Gastrocnemius medialis (tissue), 4 donors: ENCODE measurements at regions not wholly inside any gene's neighbourhood (a gene's known extent, or its start where the extent isn't known, plus 50 kb on each side); places are given as distances from the start of the nearest gene placed in this dataset.

ENCODE experiments used
- ATAC-seq, 2 donors: fragments of 150-250 bp; one replicate each; pipeline ENCODE4 v1.9.1; 2016
- DNase-seq, 2 donors: peaks; one replicate each; pipeline ENCODE4 v3.0.0-alpha.2; 2019
- H3K27ac ChIP-seq, 4 donors: fragments of 200-600 bp; sonication (generic); 1 replicate in 1 of 4; 2 replicates in 3 of 4; pipeline ENCODE4 v1.5.1; 2016 to 2018; ENCODE audit warnings: mild to moderate bottlenecking in 2 of 4, moderate library complexity in 1 of 4
- H3K27me3 ChIP-seq, 3 donors: fragments of 200-600 bp; sonication (generic) in 2 of 3; 1 replicate in 1 of 3; 2 replicates in 2 of 3; pipeline versions ENCODE4 v1.5.1 to v1.6.0; 2016 to 2019; ENCODE audit warnings: mild to moderate bottlenecking in 1 of 3, moderate library complexity in 1 of 3
- H3K36me3 ChIP-seq, 2 donors: fragments of 200-600 bp; sonication (generic) in 1 of 2; one replicate each; pipeline ENCODE4 v1.5.1; 2017 to 2018
- H3K4me1 ChIP-seq, 2 donors: fragments of 200-600 bp; sonication (generic) in 1 of 2; one replicate each; pipeline ENCODE4 v1.5.1; 2016 to 2017; ENCODE audit warnings: mild to moderate bottlenecking in 2 of 2
- H3K4me3 ChIP-seq, 4 donors: fragments of 200-600 bp; sonication (generic) in 3 of 4; 1 replicate in 1 of 4; 2 replicates in 3 of 4; pipeline ENCODE4 v1.5.1; 2016 to 2019; ENCODE audit warnings: mild to moderate bottlenecking in 2 of 4
- H3K9me3 ChIP-seq, 3 donors: fragments of 200-600 bp; sonication (generic) in 2 of 3; 1 replicate in 1 of 3; 2 replicates in 2 of 3; pipeline ENCODE4 v1.5.1; 2016 to 2019
- POLR2A ChIP-seq, 2 donors: fragments of 450-650 bp; IDR thresholded peaks; one replicate each; pipeline ENCODE4 v1.6.1; 2017; ENCODE audit warnings: antibody characterized with exemption in 2 of 2, mild to moderate bottlenecking in 2 of 2, moderate library complexity in 2 of 2
- in situ Hi-C, 4 donors: fragments of 200-750 bp; cut with MboI; loops; one replicate each; pipeline versions ENCODE4 v1.15.0 to v1.8.0; 2017; ENCODE audit warnings: low sequenced_read_pairs in 4 of 4
- intact Hi-C: fragments of 100-400 bp; cut with DNase I; formaldehyde crosslinking; loops from one replicate; pipeline ENCODE4 v1.15.1; 2023; ENCODE audit warnings: low total_unique reads
- TF ChIP-seq, protein P1 (sequence below), 5 experiments: fragments of 450-650 bp in 3 of 5; fragments of 200-600 bp in 2 of 5; sonication (generic) in 2 of 5; IDR thresholded peaks in 4 of 5; conservative IDR thresholded peaks in 1 of 5; 1 replicate in 4 of 5; 2 replicates in 1 of 5; pipeline ENCODE4 v1.5.1; 2016 to 2019; ENCODE audit warnings: antibody characterized with exemption in 5 of 5, mild to moderate bottlenecking in 3 of 5, moderate library complexity in 3 of 5

DNA sequence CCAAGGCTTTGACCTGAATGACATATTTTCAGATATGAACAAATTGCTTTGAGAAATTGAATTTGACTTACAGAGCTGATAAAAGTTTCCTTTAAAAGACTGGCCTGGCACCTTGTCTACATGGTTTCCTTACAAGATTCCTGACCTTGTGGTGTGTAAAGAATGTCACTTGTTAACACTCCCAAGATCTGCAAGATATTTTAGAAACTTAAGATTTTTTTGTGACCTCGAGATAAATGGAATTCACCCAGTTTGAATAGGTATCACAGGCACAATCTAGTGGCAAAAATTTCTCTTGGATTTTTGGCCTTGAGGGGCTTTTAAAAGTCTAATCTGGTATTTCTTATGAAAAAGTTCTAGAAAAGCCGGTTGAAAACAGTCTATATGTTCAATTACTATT lies 1568.9 kb upstream of the IGFBP7 start:
- H3K36me3 ChIP-seq = no peaks in the 10 kb centered on the region
- H3K4me3 ChIP-seq = no peak overlapping the region
- TF ChIP-seq, protein P1, sequence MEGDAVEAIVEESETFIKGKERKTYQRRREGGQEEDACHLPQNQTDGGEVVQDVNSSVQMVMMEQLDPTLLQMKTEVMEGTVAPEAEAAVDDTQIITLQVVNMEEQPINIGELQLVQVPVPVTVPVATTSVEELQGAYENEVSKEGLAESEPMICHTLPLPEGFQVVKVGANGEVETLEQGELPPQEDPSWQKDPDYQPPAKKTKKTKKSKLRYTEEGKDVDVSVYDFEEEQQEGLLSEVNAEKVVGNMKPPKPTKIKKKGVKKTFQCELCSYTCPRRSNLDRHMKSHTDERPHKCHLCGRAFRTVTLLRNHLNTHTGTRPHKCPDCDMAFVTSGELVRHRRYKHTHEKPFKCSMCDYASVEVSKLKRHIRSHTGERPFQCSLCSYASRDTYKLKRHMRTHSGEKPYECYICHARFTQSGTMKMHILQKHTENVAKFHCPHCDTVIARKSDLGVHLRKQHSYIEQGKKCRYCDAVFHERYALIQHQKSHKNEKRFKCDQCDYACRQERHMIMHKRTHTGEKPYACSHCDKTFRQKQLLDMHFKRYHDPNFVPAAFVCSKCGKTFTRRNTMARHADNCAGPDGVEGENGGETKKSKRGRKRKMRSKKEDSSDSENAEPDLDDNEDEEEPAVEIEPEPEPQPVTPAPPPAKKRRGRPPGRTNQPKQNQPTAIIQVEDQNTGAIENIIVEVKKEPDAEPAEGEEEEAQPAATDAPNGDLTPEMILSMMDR (IDR thresholded peaks at IDR 0.05 in 4 of 5, conservative IDR thresholded peaks at IDR 0.05 in 1 of 5) = no peak
- TF ChIP-seq POLR2A (IDR thresholded peaks at IDR 0.05) = no peak
- H3K27me3 ChIP-seq = no peaks in the 10 kb centered on the region
- in situ Hi-C loops = no loop called here
- H3K4me1 ChIP-seq = no peaks in the 10 kb centered on the region
- intact Hi-C loops = no loop called here
- ATAC-seq = no peak
- H3K27ac ChIP-seq = no peak overlapping the region
- DNase-seq = no peak
- H3K9me3 ChIP-seq = no peaks in the 10 kb centered on the region

DNA sequence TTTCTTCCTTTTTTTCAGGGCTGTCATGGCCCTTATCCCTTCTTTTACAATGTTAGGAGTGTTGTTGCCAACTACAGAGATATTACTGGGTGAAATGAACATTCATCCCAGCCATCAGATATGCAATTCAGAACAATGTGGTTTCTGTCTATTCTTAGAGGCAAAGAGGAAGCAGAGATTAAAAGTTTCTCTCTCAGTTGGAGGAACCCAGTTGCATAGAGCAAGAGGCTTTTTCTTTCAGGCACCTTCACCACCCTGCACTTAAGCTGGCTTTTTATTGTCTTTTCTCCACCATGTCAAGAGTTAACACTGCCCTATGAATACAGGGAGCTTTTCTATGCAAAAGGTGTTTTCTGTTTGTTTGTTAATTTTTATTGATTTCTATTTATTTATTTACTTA lies 1559.6 kb upstream of the IGFBP7 start:
- ATAC-seq (no peak), DNase-seq (no peak)
- no peaks in the 10 kb centered on the region for H3K9me3 ChIP-seq
- intact Hi-C loops (no loop called here), in situ Hi-C loops (no loop called here)
- no peaks in the 10 kb centered on the region for H3K27me3 ChIP-seq
- no peak overlapping the region for H3K27ac ChIP-seq
- no peak overlapping the region for H3K4me3 ChIP-seq
- TF ChIP-seq POLR2A (IDR thresholded peaks at IDR 0.05) = no peak
- TF ChIP-seq, protein P1 (IDR thresholded peaks at IDR 0.05 in 4 of 5, conservative IDR thresholded peaks at IDR 0.05 in 1 of 5) = no peak
- no peaks in the 10 kb centered on the region for H3K36me3 ChIP-seq
- H3K4me1 ChIP-seq = no peaks in the 10 kb centered on the region

DNA sequence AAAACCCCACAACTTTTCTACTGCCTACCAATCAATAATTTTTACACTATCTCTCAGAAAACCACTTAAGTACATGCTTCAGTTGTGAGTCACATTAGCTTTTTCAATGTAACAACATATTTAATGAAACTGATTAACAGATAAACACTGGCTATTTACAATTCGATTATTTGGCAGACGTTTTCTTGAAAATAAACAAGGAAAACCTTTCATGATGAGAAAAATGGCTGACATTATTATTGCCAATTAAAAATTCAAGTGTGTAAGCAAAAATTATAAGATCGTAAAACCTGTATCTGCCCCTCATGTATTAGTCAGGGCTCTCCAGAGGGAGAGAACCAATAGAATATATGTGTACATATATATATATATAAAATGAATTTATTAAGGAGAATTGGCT lies 1555.5 kb upstream of the IGFBP7 start:
- Histone ChIP-seq H3K4me1 (no peaks in the 10 kb centered on the region), H3K27me3 (no peaks in the 10 kb centered on the region), H3K36me3 (no peaks in the 10 kb centered on the region), H3K4me3 (no peak overlapping the region), H3K27ac (no peak overlapping the region), H3K9me3 (no peaks in the 10 kb centered on the region)
- ATAC-seq (no peak), DNase-seq (no peak)
- intact Hi-C loops = no loop called here
- TF ChIP-seq, protein P1 (IDR thresholded peaks at IDR 0.05 in 4 of 5, conservative IDR thresholded peaks at IDR 0.05 in 1 of 5) = no peak
- no peak for TF ChIP-seq POLR2A (IDR thresholded peaks at IDR 0.05)
- in situ Hi-C loops = no loop called here

DNA sequence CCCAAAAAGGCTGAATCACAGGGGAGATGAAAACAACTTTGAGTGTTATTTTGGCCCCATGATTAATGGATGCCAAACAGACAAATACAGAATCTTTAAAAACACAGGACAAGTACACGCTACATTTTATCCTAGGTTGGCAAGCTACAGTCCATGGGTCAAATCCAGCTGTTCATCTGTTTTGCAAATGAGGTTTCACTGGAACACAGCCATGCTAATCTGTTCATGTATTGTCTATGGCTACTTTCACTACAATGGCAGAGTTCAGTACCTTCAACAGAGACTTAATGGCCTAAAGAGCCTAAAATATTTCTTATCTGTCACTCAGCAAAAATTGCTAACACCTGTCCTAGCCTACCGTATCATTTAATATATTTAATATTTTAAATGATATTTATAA lies 1548.5 kb upstream of the IGFBP7 start:
- Histone ChIP-seq H3K27me3 (no peaks in the 10 kb centered on the region), H3K9me3 (no peaks in the 10 kb centered on the region), H3K36me3 (no peaks in the 10 kb centered on the region), H3K4me3 (no peak overlapping the region), H3K27ac (no peak overlapping the region), H3K4me1 (no peaks in the 10 kb centered on the region)
- intact Hi-C loops = no loop called here
- DNase-seq (no peak), ATAC-seq (no peak)
- in situ Hi-C loops = no loop called here
- TF ChIP-seq POLR2A (IDR thresholded peaks at IDR 0.05) = no peak
- TF ChIP-seq, protein P1 (IDR thresholded peaks at IDR 0.05 in 4 of 5, conservative IDR thresholded peaks at IDR 0.05 in 1 of 5) = no peak

DNA sequence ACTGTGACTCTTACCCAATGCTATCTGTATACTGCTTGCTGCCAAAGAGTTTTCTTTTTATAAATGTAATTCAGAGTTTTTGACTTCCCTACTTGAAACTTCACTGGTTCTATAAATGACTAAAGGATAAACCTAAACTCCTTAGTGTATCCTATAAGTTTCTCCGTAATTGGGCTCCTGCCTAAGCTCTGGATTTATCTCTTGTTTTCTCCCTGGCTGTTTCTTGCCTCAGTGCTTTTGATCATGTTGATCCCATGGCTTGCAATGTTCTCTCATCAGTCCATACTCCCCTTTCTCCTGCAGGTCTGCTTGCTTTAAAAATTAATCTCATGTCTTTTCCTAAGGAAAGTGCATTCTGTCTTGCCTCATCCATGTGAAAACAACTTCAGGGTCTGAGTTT lies 1543.1 kb upstream of the IGFBP7 start:
- in situ Hi-C loops (no loop called here), intact Hi-C loops (no loop called here)
- Histone ChIP-seq H3K4me1 (no peaks in the 10 kb centered on the region), H3K9me3 (no peaks in the 10 kb centered on the region), H3K36me3 (no peaks in the 10 kb centered on the region), H3K27ac (no peak overlapping the region), H3K27me3 (no peaks in the 10 kb centered on the region), H3K4me3 (no peak overlapping the region)
- TF ChIP-seq, protein P1 (IDR thresholded peaks at IDR 0.05 in 4 of 5, conservative IDR thresholded peaks at IDR 0.05 in 1 of 5) = no peak
- no peak for TF ChIP-seq POLR2A (IDR thresholded peaks at IDR 0.05)
- no peak for ATAC-seq
- DNase-seq = no peak
